ENCODE measurements at regions not wholly inside any gene's neighbourhood (a gene's known extent, or its start where the extent isn't known, plus 50 kb on each side); places are given as distances from the start of the nearest gene placed in this dataset.

DNA sequence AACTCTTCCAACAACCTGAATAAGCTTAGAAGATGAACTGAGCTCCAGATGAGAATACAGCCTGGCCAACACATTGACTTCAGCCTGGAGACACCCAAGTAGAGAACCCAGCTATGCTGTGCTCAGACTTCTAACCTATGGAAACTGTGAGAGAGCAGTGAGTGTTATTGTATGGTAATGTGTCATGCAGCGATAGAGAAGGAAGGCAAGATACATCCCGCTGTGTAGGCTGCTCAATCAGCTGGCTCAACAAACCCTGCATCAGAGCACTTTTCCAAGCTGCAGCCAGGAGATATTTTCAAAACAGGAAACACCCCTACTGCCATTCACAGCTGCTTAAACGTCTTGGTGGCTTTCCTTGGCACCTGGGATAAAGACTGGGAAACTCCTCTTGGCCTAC, 321.3 kb downstream of the SIPA1L2 start:
- TF ChIP-seq CTCF (IDR thresholded peaks at IDR 0.05) = no peak
- TF ChIP-seq ZFX (IDR thresholded peaks at IDR 0.05; ENCODE audit: borderline replicate concordance) = no peak

Measured in 22Rv1 (cell line).